ENCODE measurements at regions not wholly inside any gene's neighbourhood (a gene's known extent, or its start where the extent isn't known, plus 50 kb on each side); places are given as distances from the start of the nearest gene placed in this dataset.

- H3K27me3 Mint-ChIP-seq (ENCODE audit: low read depth): no peaks in the 10 kb centered on the region
- peaks cover 25% of the 10 kb centered on the region for H3K9me3 Mint-ChIP-seq
- no peaks in the 10 kb centered on the region for H3K36me3 Mint-ChIP-seq (ENCODE audit: low read depth)
- H3K4me1 Mint-ChIP-seq: no peaks in the 10 kb centered on the region
- TF ChIP-seq, protein P1, sequence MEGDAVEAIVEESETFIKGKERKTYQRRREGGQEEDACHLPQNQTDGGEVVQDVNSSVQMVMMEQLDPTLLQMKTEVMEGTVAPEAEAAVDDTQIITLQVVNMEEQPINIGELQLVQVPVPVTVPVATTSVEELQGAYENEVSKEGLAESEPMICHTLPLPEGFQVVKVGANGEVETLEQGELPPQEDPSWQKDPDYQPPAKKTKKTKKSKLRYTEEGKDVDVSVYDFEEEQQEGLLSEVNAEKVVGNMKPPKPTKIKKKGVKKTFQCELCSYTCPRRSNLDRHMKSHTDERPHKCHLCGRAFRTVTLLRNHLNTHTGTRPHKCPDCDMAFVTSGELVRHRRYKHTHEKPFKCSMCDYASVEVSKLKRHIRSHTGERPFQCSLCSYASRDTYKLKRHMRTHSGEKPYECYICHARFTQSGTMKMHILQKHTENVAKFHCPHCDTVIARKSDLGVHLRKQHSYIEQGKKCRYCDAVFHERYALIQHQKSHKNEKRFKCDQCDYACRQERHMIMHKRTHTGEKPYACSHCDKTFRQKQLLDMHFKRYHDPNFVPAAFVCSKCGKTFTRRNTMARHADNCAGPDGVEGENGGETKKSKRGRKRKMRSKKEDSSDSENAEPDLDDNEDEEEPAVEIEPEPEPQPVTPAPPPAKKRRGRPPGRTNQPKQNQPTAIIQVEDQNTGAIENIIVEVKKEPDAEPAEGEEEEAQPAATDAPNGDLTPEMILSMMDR (IDR thresholded peaks at IDR 0.05; ENCODE audit: unreplicated experiment in 3 of 3): no peak
- H3K27ac Mint-ChIP-seq: no peak overlapping the region
- H3K4me3 Mint-ChIP-seq: no peak overlapping the region
These were observed 129.5 kb downstream of the CYSLTR2 start for GRCh38 chr13:48783181-48783630.

- Mint-ChIP-seq H3K27me3 (ENCODE audit: low read depth) (no peaks in the 10 kb centered on the region), H3K27ac (no peak overlapping the region), H3K4me3 (no peak overlapping the region), H3K4me1 (no peaks in the 10 kb centered on the region), H3K9me3 (peaks cover 24% of the 10 kb centered on the region), H3K36me3 (ENCODE audit: low read depth) (no peaks in the 10 kb centered on the region)
- TF ChIP-seq, protein P1 (IDR thresholded peaks at IDR 0.05; ENCODE audit: unreplicated experiment in 3 of 3): no peak
These were observed 130.0 kb downstream of the CYSLTR2 start for GRCh38 chr13:48783695-48784230.

DNA sequence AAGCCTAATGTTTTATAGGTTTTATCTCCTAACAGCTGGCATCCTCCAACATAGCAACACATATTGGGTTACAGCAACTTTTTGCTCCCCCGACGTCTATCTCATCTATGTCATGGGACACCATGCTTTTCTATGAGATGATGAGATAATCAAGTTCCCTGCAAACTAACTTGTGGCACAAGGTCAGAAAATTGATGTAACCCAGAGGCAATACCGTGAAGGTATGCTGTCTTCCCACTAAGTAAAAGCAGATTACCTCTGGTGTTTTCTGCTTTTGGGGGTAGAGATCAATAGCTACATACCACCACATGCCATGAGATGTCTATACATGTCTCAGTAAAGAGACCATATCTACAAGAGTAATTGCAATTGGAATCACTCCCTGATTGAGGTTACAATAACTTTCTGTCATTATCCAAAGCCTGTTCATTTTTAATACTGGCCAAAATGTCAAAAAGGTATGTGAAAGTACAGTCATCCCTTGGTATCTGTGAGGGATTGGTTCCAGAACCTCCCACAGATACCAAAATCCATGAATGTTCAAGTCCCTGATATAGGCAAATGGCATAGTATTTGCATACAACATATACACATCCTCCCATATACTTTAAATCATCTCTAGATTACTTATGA, 131.3 kb downstream of the CYSLTR2 start:
- Mint-ChIP-seq H3K9me3 (peaks cover 17% of the 10 kb centered on the region), H3K4me3 (no peak overlapping the region), H3K4me1 (no peaks in the 10 kb centered on the region), H3K36me3 (ENCODE audit: low read depth) (no peaks in the 10 kb centered on the region), H3K27me3 (ENCODE audit: low read depth) (no peaks in the 10 kb centered on the region), H3K27ac (no peak overlapping the region)
- TF ChIP-seq, protein P1 (IDR thresholded peaks at IDR 0.05; ENCODE audit: unreplicated experiment in 3 of 3): no peak

DNA sequence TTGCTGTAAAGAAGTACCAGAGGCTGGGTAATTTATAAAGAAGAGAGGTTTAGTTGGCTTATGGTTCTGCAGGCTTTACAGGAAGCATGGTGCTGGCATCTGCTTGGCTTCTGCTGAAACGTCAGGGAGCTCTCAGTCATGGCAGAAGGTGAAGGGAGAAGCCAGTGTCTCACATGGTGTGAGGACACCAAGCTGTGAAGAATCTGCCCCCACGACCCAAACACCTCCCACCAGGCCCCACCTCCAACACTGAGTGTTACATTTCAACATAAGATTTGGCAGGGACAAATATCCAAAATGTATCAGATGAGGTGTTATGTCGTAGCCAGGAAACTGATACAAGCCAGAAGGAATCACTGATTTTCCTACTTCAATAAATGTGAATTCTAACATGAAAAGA, 136.5 kb downstream of the CYSLTR2 start:
- Mint-ChIP-seq H3K4me1 (no peaks in the 10 kb centered on the region), H3K27ac (no peak overlapping the region), H3K36me3 (ENCODE audit: low read depth) (no peaks in the 10 kb centered on the region), H3K4me3 (no peak overlapping the region), H3K27me3 (ENCODE audit: low read depth) (no peaks in the 10 kb centered on the region), H3K9me3 (no peaks in the 10 kb centered on the region)
- TF ChIP-seq, protein P1 (IDR thresholded peaks at IDR 0.05; ENCODE audit: unreplicated experiment in 3 of 3): no peak

- Mint-ChIP-seq H3K9me3 (no peaks in the 10 kb centered on the region), H3K27ac (no peak overlapping the region), H3K4me1 (no peaks in the 10 kb centered on the region), H3K36me3 (ENCODE audit: low read depth) (no peaks in the 10 kb centered on the region), H3K4me3 (no peak overlapping the region), H3K27me3 (ENCODE audit: low read depth) (no peaks in the 10 kb centered on the region)
- TF ChIP-seq, protein P1 (IDR thresholded peaks at IDR 0.05; ENCODE audit: unreplicated experiment in 3 of 3): no peak
These were observed 137.2 kb downstream of the CYSLTR2 start for GRCh38 chr13:48790966-48791365.

GRCh38 chr13:48797127-48797526, 143.4 kb downstream of the CYSLTR2 start:
- H3K27ac Mint-ChIP-seq: no peak overlapping the region
- no peaks in the 10 kb centered on the region for H3K36me3 Mint-ChIP-seq (ENCODE audit: low read depth)
- H3K4me1 Mint-ChIP-seq: no peaks in the 10 kb centered on the region
- no peak overlapping the region for H3K4me3 Mint-ChIP-seq
- peaks cover 11% of the 10 kb centered on the region for H3K9me3 Mint-ChIP-seq
- TF ChIP-seq, protein P1 (IDR thresholded peaks at IDR 0.05; ENCODE audit: unreplicated experiment in 3 of 3): no peak
- H3K27me3 Mint-ChIP-seq (ENCODE audit: low read depth): no peaks in the 10 kb centered on the region
